GM12891 (cell line): ENCODE measurements at regions not wholly inside any gene's neighbourhood (a gene's known extent, or its start where the extent isn't known, plus 50 kb on each side); places are given as distances from the start of the nearest gene placed in this dataset.

Experiments
- POLR2A ChIP-seq: IDR thresholded peaks from 2 replicates; pipeline ENCODE4 v1.6.1; 2011; ENCODE audit warnings: low read depth, low read length, control low read depth
- POLR2AphosphoS5 ChIP-seq: IDR thresholded peaks from 2 replicates; pipeline ENCODE4 v1.6.1; 2011; ENCODE audit warnings: low read depth, low read length, control low read depth

DNA sequence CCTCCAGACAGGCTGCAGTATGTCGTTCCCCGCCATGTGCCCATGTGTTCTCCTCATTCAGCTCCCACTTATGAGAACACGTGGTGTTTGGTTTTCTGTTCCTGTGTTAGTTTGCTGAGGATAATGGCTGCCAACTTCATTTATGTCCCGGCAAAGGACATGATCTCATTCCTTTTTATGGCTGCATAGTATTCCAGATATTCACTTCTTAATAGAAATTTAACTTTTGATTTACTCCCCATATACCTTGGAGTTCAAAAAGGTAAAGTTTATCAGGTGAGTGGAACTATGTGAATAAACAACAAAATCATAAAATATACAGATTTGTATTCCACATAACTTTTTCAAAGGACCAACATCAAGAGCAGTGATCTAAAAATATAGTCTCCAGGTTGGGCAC lies 372.6 kb downstream of the STK39 start:
- TF ChIP-seq POLR2A, result no peak
- no peak for TF ChIP-seq POLR2AphosphoS5
